ENCODE measurements at regions not wholly inside any gene's neighbourhood (a gene's known extent, or its start where the extent isn't known, plus 50 kb on each side); places are given as distances from the start of the nearest gene placed in this dataset.
"Not testable (repeated sequence)": the region's sequence is repeated elsewhere in the genome, so short reads cannot be mapped to it uniquely, and the experiment has no call there.

DNA sequence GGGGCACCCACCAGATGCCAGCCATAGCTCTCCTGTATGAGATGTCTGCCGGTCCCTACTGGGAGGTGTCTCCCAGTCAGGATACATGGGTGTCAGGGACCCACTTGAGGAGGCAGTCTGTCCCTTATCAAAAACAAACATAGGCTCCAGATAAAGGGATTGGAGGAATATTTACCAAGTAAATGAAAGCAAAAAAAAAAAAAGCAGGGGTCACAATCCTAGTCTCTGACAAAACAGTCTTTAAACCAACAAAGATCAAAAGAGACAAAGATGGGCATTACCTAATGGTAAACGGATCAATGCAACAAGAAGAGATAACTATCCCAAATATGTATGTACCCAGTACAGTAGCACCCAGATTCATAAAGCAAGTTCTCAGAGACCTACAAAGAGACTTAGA lies 640.0 kb upstream of the LRRTM4 start:
- no peak for DNase-seq

DNA sequence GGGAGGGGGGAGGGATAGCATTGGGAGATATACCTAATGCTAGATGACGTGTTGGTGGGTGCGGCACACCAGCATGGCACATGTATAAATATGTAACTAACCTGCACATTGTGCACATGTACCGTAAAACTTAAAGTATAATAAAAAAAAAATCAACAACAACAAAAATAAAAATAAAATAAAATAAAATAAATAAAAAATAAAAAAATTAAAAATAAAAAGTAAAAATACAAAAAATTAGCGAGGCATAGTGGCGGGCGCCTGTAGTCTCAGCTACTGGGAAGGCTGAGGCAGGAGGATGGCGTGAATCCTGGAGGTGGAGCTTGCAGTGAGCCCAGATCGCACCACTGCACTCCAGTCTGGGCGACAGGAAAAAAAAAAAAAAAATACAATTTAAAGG lies 650.0 kb upstream of the LRRTM4 start:
- DNase-seq: not testable (repeated sequence)

DNA sequence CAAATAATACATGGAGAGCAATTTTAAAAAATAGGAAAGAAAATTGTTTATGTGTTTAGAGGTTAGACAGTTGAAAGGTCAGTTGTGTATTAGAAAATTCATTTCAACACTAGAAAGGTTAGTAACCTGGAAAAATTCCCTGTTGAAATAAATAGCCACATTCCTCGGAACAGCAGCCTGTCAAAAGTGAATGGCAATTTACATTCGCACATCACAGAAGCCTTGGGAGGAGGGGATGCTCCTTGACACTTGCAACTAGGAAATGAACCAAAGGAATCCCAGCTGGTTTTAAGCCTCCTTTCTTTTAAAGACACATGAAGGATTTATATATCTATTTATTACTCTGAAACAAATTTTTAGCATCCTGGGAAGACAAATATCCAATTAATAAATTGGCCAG lies 653.5 kb upstream of the LRRTM4 start:
- DNase-seq: no peak

DNA sequence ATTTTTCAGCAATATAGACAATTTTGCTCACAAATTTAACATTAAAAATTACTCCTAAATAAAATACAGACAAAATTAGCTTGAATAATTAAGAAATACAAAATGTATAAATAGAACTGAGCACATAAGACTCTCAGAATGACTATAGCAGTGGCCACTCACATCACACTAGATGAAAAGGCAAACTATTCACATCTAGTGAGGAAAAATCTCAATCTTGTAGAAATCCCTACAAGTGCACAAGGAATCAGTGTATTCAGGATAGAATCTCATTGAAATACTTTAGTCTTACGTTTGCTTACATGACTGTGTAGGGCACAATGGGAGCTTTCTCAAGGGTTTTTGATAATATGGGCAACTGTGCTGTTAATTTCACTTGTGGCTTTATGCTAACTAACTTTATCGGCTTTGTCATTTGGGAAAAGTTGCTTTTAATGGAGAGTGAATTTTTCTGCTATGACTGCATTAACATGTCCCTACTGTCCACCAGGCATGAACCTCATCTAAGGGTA lies 678.9 kb upstream of the LRRTM4 start:
- no peak for DNase-seq

DNA sequence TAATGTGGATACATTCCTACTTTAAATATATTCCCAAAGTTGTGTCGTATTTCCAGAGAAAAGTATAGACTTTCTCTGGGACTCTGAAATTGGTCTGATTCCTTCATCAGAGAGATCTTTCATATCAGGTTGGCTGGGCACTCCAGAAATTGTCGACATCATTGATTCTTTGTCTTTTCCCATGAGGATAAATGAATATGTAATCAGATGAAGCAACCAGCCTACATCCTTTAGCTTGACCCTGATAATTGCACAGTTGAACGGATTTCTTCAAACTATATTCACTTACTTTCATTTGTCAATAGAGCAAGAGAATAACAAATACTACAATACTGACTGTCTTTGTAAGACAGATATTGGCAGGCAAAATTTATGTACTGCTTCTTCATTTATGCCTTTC lies 680.2 kb upstream of the LRRTM4 start:
- no peak for DNase-seq

DNA sequence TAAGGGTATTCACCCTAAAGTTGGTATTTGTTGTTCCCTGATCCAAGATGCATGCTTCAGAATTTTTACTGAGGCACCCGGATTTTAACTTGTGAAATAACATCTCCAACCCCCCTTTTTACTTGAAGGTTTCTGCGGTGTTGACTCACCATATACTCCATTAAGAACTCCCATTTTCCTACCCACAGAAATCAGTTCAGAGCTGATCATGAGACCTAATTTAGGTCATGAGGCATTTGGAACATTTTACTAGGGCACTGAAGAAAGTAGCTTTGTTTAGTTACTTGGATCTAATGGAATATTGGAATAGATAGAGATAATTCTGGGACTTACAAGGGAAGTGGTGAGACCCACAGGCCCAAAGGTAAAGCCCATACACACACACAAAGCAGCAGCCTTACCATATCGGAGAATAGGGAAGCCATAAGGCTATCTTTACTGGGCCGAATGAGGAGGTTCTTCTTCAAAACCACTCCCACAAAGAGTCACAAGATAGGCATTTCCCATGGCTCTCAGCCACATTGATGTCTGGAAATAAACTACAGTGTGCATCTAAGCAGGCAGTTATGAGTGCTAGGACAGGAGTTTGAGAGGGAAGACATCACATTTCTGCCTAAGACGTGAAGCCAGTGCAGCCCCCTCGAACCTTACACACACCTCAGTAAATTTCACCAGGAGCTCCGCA lies 681.0 kb upstream of the LRRTM4 start:
- DNase-seq: no peak

DNA sequence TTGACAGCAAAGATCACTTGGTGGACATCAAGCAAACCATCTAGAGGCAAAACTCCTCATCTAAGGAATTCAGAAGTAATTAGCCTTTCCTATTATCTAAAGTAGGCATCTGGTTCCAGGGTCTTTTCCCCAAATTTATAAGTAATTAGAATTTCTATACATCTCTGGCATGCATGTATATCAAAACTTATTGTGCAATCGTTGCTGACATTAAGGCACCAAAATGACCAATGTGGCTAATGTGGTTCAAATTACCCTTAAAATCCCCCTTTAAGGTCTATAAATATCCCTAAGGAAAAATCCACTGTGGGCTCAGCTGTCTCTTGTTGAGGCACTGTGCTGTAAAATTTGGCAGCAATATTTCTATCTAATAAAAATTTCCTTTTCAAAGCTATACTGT lies 695.9 kb upstream of the LRRTM4 start:
- DNase-seq: no peak

DNA sequence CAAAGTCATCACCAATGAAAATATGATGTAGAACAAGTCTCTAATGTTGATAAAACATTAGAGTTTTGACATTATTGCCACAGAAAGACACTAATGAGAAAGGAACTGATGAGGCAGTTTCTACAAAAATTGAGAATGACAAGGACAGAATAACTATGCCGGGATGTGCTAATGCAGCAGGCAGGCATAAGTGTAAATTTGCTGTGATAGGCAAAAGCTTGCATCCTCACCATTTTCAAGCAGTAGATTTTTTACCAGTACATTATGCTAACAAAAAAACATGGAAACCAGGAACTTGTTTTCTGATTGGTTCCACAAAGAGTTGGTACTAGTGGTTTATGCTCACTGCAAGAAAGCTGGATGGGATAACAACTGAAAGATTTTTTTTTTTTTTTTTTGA lies 715.5 kb upstream of the LRRTM4 start:
- DNase-seq: no peak

DNA sequence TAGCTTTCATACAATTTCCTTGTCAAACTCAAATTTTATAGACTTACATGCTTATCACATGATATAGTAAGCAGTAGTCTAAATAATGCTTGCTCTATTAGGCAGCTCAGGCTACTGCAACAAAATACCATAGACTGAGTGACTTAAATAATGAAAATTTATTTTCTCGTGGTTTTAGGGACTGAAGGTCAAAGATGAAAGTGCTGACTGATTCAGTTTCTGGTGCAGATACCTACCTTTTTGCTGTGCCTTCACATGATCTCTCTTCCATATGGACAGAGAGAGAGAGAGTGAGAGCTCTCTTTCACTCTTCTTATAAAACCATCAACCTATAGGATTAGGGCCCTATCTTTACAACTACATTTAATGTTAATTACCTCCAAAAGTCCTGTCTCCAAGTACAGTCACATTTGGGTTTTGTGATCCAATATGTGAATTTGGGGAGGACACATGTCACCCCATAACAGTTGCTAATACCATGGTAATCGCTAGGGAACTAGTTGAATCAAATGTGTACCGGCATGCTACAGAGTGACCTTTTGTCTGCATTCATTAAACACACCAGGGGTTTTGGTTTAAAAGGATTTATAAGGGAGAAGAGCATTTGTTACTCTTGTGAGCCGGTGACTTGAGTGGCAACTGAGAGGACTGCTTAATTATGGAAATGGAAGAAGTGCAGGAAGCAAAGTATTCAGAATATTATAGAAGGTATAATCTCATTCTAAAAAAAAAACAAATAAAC lies 723.4 kb upstream of the LRRTM4 start:
- no peak for DNase-seq

DNA sequence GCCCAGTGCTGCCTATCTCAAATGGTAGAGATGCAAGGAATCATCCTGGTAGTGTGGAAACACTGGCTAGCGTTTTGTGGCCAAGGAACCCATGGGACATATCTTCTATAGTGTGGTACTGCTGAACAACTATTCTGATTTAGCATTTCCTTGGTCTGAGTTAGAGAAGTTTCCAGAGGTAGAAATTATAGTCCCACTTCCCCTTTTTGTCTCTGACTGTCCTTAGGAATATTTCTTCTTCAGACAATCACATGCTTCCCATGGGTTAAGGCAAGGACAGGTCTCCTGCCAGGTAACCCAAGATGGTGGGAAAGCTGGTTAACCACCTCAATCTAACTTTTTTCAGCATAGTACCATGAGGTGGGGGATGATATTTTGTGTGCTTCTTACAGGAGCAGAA lies 729.5 kb upstream of the LRRTM4 start:
- DNase-seq: no peak

DNA sequence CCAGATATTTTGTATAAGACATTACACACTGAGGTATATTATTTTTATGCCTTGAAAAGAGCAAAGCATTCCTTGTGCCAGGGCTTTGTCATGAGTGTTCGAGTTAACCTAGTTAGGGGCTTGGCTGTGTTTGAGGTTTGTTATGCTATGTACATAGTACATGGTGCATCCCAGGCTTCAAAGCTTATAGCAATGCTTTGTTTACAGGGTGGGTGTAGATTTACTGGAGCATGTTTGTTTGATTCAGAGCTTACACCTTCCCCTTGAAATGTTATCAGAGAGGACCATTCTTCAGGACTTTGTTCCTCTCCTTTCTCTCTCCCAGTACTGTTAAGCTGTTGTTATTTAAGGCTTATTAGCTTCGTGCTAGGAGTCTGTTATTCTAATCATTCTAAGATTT lies 738.7 kb upstream of the LRRTM4 start:
- no peak for DNase-seq

DNA sequence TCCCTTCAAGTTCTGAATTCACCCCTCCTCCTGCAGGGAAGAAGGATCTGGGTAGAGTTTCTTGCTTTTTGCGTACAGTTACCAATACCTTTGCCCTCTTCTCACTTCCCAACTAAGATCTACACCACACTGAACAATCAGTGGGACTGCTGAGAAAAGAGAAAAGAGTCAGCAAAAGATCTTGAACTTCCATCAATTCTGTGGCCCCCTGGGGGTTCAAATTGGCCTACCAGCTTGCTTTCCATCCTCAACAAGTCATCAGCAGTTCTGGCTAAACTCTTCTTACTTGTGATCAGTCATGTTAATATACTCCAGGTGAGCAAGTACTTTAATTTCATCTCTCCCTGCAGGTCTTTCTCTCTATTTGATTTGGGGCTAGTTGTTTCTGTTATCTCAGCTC lies 739.3 kb upstream of the LRRTM4 start:
- no peak for DNase-seq

DNA sequence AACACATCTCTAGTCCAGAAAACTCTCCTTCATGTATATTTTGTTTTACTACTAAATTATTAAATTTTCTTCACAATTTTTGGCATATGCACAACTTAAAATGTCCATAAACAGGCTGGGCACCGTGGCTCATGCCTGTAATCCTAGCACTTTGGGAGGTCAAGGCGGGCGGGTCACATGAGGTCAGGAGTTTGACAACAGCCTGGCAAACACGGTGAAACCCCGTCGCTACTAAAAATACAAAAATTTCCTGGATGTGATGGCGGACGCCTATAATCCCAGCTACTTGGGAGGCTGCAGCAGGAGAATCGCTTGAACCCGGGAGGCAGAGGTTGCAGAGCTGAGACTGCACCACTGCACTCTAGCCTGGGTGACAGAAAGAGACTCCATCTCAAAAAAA lies 739.9 kb upstream of the LRRTM4 start:
- DNase-seq: not testable (repeated sequence)

DNA sequence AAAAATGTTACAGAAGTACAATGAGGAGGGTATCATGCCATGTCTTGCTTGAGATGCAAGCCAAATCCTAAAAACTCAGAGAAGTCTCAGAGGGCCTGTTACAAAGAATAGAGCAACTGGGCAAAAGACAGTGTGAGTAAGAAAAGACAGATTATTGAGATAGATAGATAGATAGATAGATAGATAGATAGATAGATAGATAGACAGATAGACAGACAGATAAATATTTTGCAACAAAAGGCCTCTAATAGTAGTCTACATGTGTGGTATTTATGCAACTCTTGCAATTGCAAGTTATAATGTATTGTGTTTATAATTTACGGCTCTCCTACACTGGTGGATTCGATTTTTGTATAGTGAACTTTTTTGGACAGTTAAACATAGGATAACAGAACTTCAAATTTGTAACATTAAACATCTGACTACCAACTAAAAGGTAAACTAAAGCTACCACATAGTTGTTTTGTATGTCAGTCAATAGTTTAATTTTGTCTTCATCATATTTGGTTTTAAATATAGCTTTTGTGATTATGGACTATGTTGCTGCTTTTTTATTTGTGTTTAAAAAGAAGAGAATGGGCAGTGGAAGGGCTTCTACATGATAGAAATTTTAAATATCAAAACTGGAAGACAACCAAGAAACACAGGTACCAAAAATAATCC lies 740.7 kb upstream of the LRRTM4 start:
- DNase-seq: no peak

DNA sequence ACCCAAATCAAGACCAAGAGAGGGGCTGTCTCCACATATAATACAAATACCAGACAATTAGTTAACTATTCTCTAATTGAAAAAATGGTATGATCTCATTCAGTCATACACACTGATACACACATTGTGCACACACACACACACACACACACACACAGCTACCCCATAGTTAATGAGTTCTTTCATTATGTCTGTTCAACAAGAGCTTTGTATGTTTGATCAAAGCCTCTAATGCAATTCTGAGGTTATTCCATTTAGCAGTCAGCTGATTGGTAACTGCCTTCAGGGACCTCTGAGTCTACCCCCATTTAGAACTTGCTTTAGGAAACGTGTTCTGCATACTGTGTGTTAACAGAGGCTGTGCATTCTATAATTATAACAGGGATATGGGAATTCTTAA lies 741.4 kb upstream of the LRRTM4 start:
- no peak for DNase-seq

DNA sequence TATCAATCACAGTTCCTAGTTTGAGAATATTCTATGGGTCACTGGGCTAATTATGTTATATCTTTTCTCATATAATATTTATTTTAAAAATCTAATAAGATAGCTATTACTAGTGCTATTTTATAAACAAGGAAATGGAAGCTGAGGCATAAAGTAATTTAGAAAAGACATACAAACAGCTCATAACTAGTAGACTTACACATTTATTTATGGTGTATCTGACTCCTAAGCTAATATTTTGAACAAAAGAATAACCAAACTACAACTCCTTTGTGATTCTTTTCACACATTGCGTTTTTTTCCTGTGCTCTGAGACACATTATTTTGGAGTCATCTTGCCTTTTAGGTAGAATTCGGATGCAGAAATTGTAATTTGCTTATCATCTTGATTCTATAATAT lies 742.0 kb upstream of the LRRTM4 start:
- no peak for DNase-seq

DNA sequence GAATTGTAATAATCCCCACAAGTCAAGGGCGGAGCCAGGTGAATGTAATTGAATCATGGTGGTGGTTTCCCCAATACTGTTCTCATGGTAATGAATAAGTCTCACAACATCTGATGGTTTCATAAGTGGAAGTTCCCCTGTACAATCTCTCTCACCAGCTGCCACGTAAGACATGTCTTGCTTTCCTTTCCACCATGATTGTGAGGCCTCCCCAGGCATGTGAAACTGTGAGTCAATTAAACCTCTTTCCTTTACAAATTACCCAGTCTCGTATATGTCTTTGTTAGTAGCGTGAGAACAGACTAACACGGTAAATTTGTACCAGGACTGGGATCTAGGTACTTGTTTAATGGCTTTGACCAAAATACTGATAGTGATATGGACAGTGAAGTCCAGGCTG lies 744.3 kb upstream of the REG3G start:
- DNase-seq: no peak

DNA sequence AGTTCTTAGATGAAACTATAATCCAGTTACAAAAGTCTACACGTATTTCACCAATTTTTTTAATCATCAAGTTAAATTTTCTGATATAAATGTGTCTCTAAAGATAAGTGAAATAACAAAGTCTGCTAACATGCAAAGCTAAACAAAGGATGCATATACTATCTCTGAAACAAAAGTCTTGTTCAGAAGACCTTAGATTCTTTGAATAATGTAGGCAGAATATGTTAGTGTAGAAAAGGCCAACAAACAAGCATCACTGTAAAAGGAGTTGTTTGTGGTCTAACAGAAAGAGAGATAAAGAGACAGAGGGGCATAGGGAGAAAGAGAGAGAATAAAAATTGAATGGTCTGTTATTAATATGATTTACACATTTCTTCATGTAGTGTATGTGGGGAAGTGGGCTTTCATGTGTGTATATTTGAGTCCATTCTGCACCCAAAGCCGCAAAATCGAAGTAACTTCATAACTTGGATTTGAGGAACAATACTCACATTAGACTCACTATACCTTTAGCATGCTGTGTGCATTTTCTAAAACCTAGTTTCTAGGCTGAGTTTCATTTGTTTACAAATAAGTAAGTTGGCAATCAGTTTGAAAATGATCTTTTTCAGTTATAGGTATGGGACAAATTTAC lies 734.8 kb upstream of the REG3G start:
- no peak for DNase-seq

DNA sequence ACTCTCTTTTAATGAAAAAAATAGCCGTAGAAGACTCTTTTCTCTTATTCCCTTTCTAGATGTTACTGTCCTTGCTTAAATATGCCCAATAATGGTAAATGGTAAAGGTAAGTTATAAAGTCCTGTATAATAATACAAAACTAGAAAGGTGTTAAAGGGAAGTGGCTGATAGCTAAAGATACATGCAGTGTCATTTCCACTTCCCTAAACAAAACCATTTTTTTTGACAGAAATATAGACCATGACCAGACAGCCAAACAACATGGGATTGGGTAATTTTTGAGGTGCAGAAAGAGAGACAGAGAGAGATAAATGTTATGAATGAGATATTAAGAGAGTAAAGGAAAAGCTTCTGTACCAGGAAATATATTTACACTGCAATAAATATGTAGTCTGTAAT lies 731.7 kb upstream of the REG3G start:
- DNase-seq: no peak

DNA sequence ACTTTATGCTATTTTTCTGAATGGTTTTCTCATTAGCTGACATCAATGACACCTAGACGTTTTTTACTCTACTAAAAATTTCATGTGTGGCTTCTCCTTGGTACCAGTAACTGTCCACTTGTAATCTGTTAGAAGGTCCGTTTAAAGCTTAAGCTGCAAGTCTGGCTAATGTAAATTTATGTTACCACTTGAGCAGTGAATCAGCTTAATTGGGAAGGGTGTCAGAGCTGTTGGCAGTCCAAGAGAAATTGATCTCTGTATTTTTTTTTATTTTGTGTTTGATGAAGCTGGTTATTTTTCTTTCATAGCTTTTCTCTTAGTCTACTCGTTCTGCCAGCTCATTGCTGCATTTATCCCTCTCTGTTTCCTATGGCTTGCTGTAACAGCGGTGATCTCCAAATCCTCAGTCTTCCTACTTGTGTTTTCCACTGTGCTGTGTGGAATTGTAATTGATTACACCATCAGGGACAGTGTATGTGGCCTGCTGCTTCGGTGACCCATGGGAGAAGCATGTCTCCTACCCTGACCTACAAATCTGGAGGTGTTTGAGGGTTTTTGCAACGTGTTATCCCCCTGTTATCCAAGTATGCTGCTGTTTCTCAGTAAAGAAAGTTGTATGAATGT lies 724.2 kb upstream of the REG3G start:
- no peak for DNase-seq

DNA sequence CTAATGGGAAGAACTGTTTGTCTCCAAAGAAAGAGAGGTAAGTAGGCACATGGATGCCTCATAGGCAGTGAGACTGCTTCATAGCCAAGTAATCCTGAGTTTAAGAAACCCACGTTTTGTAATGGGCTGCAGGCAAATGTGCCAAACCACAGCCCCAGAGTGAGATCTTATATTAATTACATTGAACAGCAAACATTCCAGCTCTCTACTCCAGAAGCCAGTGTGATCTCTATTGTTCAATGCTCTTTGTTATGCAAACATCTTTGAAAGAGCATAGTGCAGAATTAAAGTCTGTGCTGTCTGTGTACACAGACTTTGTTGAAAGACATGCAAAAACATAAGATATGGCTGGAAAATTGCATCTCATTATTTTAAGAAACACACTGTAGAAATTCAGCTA lies 720.8 kb upstream of the REG3G start:
- no peak for DNase-seq

DNA sequence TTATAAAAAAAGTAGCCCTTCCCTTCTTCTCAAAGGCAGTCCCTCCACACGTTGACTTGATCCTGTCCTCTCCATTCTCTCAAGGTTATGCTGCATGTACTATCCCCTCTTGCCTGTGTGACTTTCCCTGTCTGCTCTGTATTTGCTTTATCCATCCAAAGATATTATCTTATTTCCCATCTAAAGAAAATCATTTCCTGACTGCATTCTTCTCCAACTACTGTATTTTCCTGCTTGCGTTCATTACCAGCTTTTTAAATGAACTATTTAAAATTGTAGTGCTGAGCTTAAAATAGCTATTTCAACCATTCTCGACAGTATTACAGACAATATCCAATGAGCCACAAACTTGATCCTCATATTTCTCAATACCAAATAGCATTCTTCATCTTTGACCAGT lies 716.0 kb upstream of the REG3G start:
- DNase-seq: no peak

DNA sequence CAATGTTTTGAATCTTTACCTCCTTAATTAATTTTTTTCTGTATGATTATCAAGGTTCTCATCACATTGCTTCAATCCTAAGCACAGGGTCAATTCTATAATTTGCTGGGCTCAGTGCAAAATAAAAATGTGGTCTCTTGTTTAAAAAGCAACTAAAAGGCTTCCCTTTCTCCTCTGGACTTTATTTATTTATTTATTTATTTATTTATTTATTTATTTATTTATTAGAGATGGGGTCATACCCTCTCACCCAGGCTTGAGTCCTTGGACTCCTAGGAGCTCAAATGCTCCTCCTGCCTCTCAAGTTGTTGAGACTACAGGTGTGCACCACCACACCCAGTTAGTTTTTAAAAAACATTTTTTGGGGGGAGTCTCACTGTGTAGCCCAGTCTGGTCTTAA lies 710.1 kb upstream of the REG3G start:
- no peak for DNase-seq
